ENCODE measurements at regions not wholly inside any gene's neighbourhood (a gene's known extent, or its start where the extent isn't known, plus 50 kb on each side); places are given as distances from the start of the nearest gene placed in this dataset.

GRCh38 chr16:79848719-79849118 is 248.2 kb upstream of the MAF start:
- Histone ChIP-seq H3K4me3 (ENCODE audit: low read length) (no peak overlapping the region), H3K27me3 (ENCODE audit: control insufficient read depth, insufficient read depth, low read length) (no peaks in the 10 kb centered on the region), H3K4me1 (ENCODE audit: control insufficient read depth, insufficient read depth, low read length) (no peaks in the 10 kb centered on the region), H3K9ac (ENCODE audit: low read length) (no peak overlapping the region), H3K9me3 (ENCODE audit: control insufficient read depth, low read length) (no peaks in the 10 kb centered on the region), H3K36me3 (ENCODE audit: control insufficient read depth, insufficient read depth, low read length) (no peaks in the 10 kb centered on the region)

- Histone ChIP-seq H3K4me3 (ENCODE audit: low read length) (no peak overlapping the region), H3K4me1 (ENCODE audit: control insufficient read depth, insufficient read depth, low read length) (no peaks in the 10 kb centered on the region), H3K27me3 (ENCODE audit: control insufficient read depth, insufficient read depth, low read length) (no peaks in the 10 kb centered on the region), H3K36me3 (ENCODE audit: control insufficient read depth, insufficient read depth, low read length) (no peaks in the 10 kb centered on the region), H3K9ac (ENCODE audit: low read length) (no peak overlapping the region), H3K9me3 (ENCODE audit: control insufficient read depth, low read length) (no peaks in the 10 kb centered on the region)
Measured at GRCh38 chr16:79847569-79847968, 247.0 kb upstream of the MAF start.

- no peak overlapping the region for H3K4me3 ChIP-seq (ENCODE audit: low read length)
- H3K4me1 ChIP-seq (ENCODE audit: control insufficient read depth, insufficient read depth, low read length) = no peaks in the 10 kb centered on the region
- H3K27me3 ChIP-seq (ENCODE audit: control insufficient read depth, insufficient read depth, low read length) = no peaks in the 10 kb centered on the region
- no peak overlapping the region for H3K9ac ChIP-seq (ENCODE audit: low read length)
- no peaks in the 10 kb centered on the region for H3K36me3 ChIP-seq (ENCODE audit: control insufficient read depth, insufficient read depth, low read length)
- no peaks in the 10 kb centered on the region for H3K9me3 ChIP-seq (ENCODE audit: control insufficient read depth, low read length)
Measured at GRCh38 chr16:79847101-79847500, 246.6 kb upstream of the MAF start.

- Histone ChIP-seq H3K9ac (ENCODE audit: low read length) (no peak overlapping the region), H3K4me1 (ENCODE audit: control insufficient read depth, insufficient read depth, low read length) (no peaks in the 10 kb centered on the region), H3K36me3 (ENCODE audit: control insufficient read depth, insufficient read depth, low read length) (no peaks in the 10 kb centered on the region), H3K9me3 (ENCODE audit: control insufficient read depth, low read length) (no peaks in the 10 kb centered on the region), H3K27me3 (ENCODE audit: control insufficient read depth, insufficient read depth, low read length) (no peaks in the 10 kb centered on the region), H3K4me3 (ENCODE audit: low read length) (no peak overlapping the region)
Measured at GRCh38 chr16:79845734-79846135, 245.2 kb upstream of the MAF start.

GRCh38 chr16:79845033-79845733 is 244.6 kb upstream of the MAF start:
- H3K27me3 ChIP-seq (ENCODE audit: control insufficient read depth, insufficient read depth, low read length) = no peaks in the 10 kb centered on the region
- H3K4me3 ChIP-seq (ENCODE audit: low read length) = no peak overlapping the region
- no peaks in the 10 kb centered on the region for H3K36me3 ChIP-seq (ENCODE audit: control insufficient read depth, insufficient read depth, low read length)
- no peaks in the 10 kb centered on the region for H3K4me1 ChIP-seq (ENCODE audit: control insufficient read depth, insufficient read depth, low read length)
- H3K9me3 ChIP-seq (ENCODE audit: control insufficient read depth, low read length) = no peaks in the 10 kb centered on the region
- no peak overlapping the region for H3K9ac ChIP-seq (ENCODE audit: low read length)

GRCh38 chr16:79844603-79845002 is 244.1 kb upstream of the MAF start:
- Histone ChIP-seq H3K27me3 (ENCODE audit: control insufficient read depth, insufficient read depth, low read length) (no peaks in the 10 kb centered on the region), H3K36me3 (ENCODE audit: control insufficient read depth, insufficient read depth, low read length) (no peaks in the 10 kb centered on the region), H3K4me3 (ENCODE audit: low read length) (no peak overlapping the region), H3K4me1 (ENCODE audit: control insufficient read depth, insufficient read depth, low read length) (no peaks in the 10 kb centered on the region), H3K9me3 (ENCODE audit: control insufficient read depth, low read length) (no peaks in the 10 kb centered on the region), H3K9ac (ENCODE audit: low read length) (no peak overlapping the region)

GRCh38 chr16:79843631-79844043 is 243.1 kb upstream of the MAF start:
- Histone ChIP-seq H3K4me1 (ENCODE audit: control insufficient read depth, insufficient read depth, low read length) (no peaks in the 10 kb centered on the region), H3K27me3 (ENCODE audit: control insufficient read depth, insufficient read depth, low read length) (no peaks in the 10 kb centered on the region), H3K9me3 (ENCODE audit: control insufficient read depth, low read length) (no peaks in the 10 kb centered on the region), H3K4me3 (ENCODE audit: low read length) (no peak overlapping the region), H3K9ac (ENCODE audit: low read length) (no peak overlapping the region), H3K36me3 (ENCODE audit: control insufficient read depth, insufficient read depth, low read length) (no peaks in the 10 kb centered on the region)

GRCh38 chr16:79843145-79843544 is 242.6 kb upstream of the MAF start:
- Histone ChIP-seq H3K9me3 (ENCODE audit: control insufficient read depth, low read length) (no peaks in the 10 kb centered on the region), H3K27me3 (ENCODE audit: control insufficient read depth, insufficient read depth, low read length) (no peaks in the 10 kb centered on the region), H3K9ac (ENCODE audit: low read length) (no peak overlapping the region), H3K4me3 (ENCODE audit: low read length) (no peak overlapping the region), H3K4me1 (ENCODE audit: control insufficient read depth, insufficient read depth, low read length) (no peaks in the 10 kb centered on the region), H3K36me3 (ENCODE audit: control insufficient read depth, insufficient read depth, low read length) (no peaks in the 10 kb centered on the region)

- H3K4me3 ChIP-seq (ENCODE audit: low read length) = no peak overlapping the region
- no peaks in the 10 kb centered on the region for H3K9me3 ChIP-seq (ENCODE audit: control insufficient read depth, low read length)
- no peaks in the 10 kb centered on the region for H3K36me3 ChIP-seq (ENCODE audit: control insufficient read depth, insufficient read depth, low read length)
- no peak overlapping the region for H3K9ac ChIP-seq (ENCODE audit: low read length)
- no peaks in the 10 kb centered on the region for H3K27me3 ChIP-seq (ENCODE audit: control insufficient read depth, insufficient read depth, low read length)
- no peaks in the 10 kb centered on the region for H3K4me1 ChIP-seq (ENCODE audit: control insufficient read depth, insufficient read depth, low read length)
Measured at GRCh38 chr16:79842197-79842596, 241.7 kb upstream of the MAF start.

GRCh38 chr16:79839466-79840341 is 239.2 kb upstream of the MAF start:
- Histone ChIP-seq H3K27me3 (ENCODE audit: control insufficient read depth, insufficient read depth, low read length) (no peaks in the 10 kb centered on the region), H3K9ac (ENCODE audit: low read length) (no peak overlapping the region), H3K36me3 (ENCODE audit: control insufficient read depth, insufficient read depth, low read length) (no peaks in the 10 kb centered on the region), H3K4me3 (ENCODE audit: low read length) (no peak overlapping the region), H3K4me1 (ENCODE audit: control insufficient read depth, insufficient read depth, low read length) (no peaks in the 10 kb centered on the region), H3K9me3 (ENCODE audit: control insufficient read depth, low read length) (no peaks in the 10 kb centered on the region)

GRCh38 chr16:79838496-79839259 is 238.1 kb upstream of the MAF start:
- H3K36me3 ChIP-seq (ENCODE audit: control insufficient read depth, insufficient read depth, low read length) = no peaks in the 10 kb centered on the region
- no peaks in the 10 kb centered on the region for H3K27me3 ChIP-seq (ENCODE audit: control insufficient read depth, insufficient read depth, low read length)
- no peaks in the 10 kb centered on the region for H3K4me1 ChIP-seq (ENCODE audit: control insufficient read depth, insufficient read depth, low read length)
- no peak overlapping the region for H3K4me3 ChIP-seq (ENCODE audit: low read length)
- H3K9ac ChIP-seq (ENCODE audit: low read length) = no peak overlapping the region
- H3K9me3 ChIP-seq (ENCODE audit: control insufficient read depth, low read length) = no peaks in the 10 kb centered on the region

GRCh38 chr16:79836144-79836543 is 235.6 kb upstream of the MAF start:
- Histone ChIP-seq H3K9me3 (ENCODE audit: control insufficient read depth, low read length) (no peaks in the 10 kb centered on the region), H3K36me3 (ENCODE audit: control insufficient read depth, insufficient read depth, low read length) (no peaks in the 10 kb centered on the region), H3K4me1 (ENCODE audit: control insufficient read depth, insufficient read depth, low read length) (no peaks in the 10 kb centered on the region), H3K4me3 (ENCODE audit: low read length) (no peak overlapping the region), H3K9ac (ENCODE audit: low read length) (no peak overlapping the region), H3K27me3 (ENCODE audit: control insufficient read depth, insufficient read depth, low read length) (no peaks in the 10 kb centered on the region)

All from mucosa of stomach (tissue), 1 donor.